PC-9 (cell line): ENCODE measurements at regions not wholly inside any gene's neighbourhood (a gene's known extent, or its start where the extent isn't known, plus 50 kb on each side); places are given as distances from the start of the nearest gene placed in this dataset.

Experiments used
- BruUV-seq: library from RNA; stranded (reverse); fragments of 400-500 nt; replicated peaks from 2 replicates; lab custom pipeline; 2021; lab: Mats Ljungman, UMichigan
- CTCF ChIA-PET: fragments of 300-600 bp; sonication (Branson Sonifier 250); formaldehyde crosslinking; loops from one replicate; lab custom pipeline; 2022; ENCODE audit warnings: antibody characterized with exemption; lab: Charles Lee
- POLR2A ChIA-PET: fragments of 300-600 bp; sonication (Branson Sonifier 250); formaldehyde crosslinking; loops from one replicate; lab custom pipeline; 2022; ENCODE audit warnings: antibody characterized with exemption; ENCODE audit not compliant: unreplicated experiment; lab: Charles Lee
- DNase-seq, 2 experiments: peaks; one replicate each; pipeline versions ENCODE4 v3.0.0 to v3.0.0-alpha.2; 2015 to 2022; ENCODE audit warnings: mixed read lengths in 1 of 2
- H2AFZ ChIP-seq: fragments of 200-600 bp; sonication (generic); 2 replicates; pipeline ENCODE4 v1.8.1; 2017; ENCODE audit warnings: antibody characterized with exemption
- H3F3A ChIP-seq: fragments of 200-600 bp; sonication (generic); 2 replicates; pipeline ENCODE4 v1.8.1; 2017; ENCODE audit warnings: antibody characterized with exemption, mild to moderate bottlenecking, low read depth; ENCODE audit not compliant: insufficient read depth
- H3K27ac ChIP-seq: fragments of 200-600 bp; sonication (generic); 2 replicates; pipeline ENCODE4 v1.6.1; 2016; ENCODE audit warnings: mixed run types
- H3K27me3 ChIP-seq: fragments of 200-600 bp; sonication (generic); 2 replicates; pipeline ENCODE4 v1.6.1; 2016; ENCODE audit warnings: low read depth, mixed run types; ENCODE audit not compliant: insufficient read depth
- H3K36me3 ChIP-seq: fragments of 200-600 bp; sonication (generic); 2 replicates; pipeline ENCODE4 v1.6.1; 2016; ENCODE audit warnings: low read depth, mixed run types
- H3K4me1 ChIP-seq: fragments of 200-600 bp; sonication (generic); replicated peaks from 2 replicates; pipeline ENCODE4 v1.6.1; 2016; ENCODE audit warnings: mixed run types; ENCODE audit not compliant: insufficient read depth
- H3K4me2 ChIP-seq: fragments of 200-600 bp; sonication (generic); 2 replicates; pipeline ENCODE4 v1.6.1; 2017; ENCODE audit warnings: mixed run types
- H3K4me3 ChIP-seq: fragments of 200-600 bp; sonication (generic); 2 replicates; pipeline ENCODE4 v1.6.1; 2016; ENCODE audit warnings: mixed run types
- H3K79me2 ChIP-seq: fragments of 200-600 bp; sonication (generic); 2 replicates; pipeline ENCODE4 v1.6.1; 2017; ENCODE audit warnings: low read depth, mixed run types
- H3K9me2 ChIP-seq: fragments of 200-600 bp; sonication (generic); 2 replicates; pipeline ENCODE4 v1.8.1; 2017; ENCODE audit warnings: mild to moderate bottlenecking; ENCODE audit not compliant: insufficient read depth
- H3K9me3 ChIP-seq: fragments of 200-600 bp; sonication (generic); 2 replicates; pipeline ENCODE4 v1.8.1; 2016; ENCODE audit warnings: low read depth; ENCODE audit not compliant: insufficient read depth
- H4K20me1 ChIP-seq: fragments of 200-600 bp; sonication (generic); 2 replicates; pipeline ENCODE4 v1.8.1; 2017; ENCODE audit not compliant: insufficient read depth
- EZH2 ChIP-seq: fragments of 200-600 bp; sonication (generic); IDR thresholded peaks from 2 replicates; pipeline ENCODE4 v1.8.0; 2017; ENCODE audit warnings: antibody characterized with exemption, low read depth
- intact Hi-C: fragments of 100-400 bp; cut with micrococcal nuclease; formaldehyde crosslinking; loops from one replicate; pipeline ENCODE4 v1.10.0; 2022; ENCODE audit not compliant: unreplicated experiment
- TF ChIP-seq, protein P1 (sequence below): fragments of 200-600 bp; sonication (generic); conservative IDR thresholded peaks from 2 replicates; pipeline ENCODE4 v1.6.1; 2017; ENCODE audit warnings: mixed run types, antibody characterized with exemption, mild to moderate bottlenecking, moderate library complexity

DNA sequence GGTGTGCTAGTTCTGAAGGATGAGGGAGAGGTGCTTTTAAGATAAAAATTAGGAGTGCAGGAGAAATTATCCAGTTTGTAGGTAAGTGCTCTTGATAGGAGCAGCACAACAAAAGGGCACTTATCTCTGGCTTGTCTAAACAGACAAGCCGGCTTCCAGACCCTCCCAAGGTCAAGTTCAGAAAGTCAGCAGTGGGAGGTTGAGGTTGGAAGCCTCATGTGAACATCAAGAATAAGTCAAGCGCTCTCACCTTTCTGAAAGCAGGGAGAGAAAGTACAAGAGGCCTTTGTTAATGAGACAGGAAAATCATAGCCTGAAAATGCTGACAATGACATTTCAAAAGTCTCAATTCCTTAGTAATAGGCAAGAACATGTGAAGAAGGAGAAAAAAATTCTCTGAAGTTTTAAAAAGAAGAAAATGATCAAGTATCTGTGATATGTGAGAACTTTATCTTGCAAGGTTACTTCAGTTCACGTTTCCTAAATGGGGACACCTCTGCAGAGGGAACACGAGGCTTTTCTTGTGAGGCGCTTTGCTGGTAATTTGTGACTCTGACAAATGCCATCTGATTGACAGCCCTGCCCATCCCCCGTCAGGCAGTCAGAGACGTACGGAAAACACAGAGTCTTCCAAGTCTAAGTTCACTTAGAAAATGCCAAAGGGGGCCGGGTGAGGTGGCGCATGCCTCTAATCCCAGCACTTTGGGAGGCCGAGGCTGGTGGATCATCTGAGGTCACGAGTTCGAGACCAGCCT, 62.2 kb downstream of the TIGD2 start:
- H3K79me2 ChIP-seq: no peaks in the 10 kb centered on the region
- TF ChIP-seq, protein P1, sequence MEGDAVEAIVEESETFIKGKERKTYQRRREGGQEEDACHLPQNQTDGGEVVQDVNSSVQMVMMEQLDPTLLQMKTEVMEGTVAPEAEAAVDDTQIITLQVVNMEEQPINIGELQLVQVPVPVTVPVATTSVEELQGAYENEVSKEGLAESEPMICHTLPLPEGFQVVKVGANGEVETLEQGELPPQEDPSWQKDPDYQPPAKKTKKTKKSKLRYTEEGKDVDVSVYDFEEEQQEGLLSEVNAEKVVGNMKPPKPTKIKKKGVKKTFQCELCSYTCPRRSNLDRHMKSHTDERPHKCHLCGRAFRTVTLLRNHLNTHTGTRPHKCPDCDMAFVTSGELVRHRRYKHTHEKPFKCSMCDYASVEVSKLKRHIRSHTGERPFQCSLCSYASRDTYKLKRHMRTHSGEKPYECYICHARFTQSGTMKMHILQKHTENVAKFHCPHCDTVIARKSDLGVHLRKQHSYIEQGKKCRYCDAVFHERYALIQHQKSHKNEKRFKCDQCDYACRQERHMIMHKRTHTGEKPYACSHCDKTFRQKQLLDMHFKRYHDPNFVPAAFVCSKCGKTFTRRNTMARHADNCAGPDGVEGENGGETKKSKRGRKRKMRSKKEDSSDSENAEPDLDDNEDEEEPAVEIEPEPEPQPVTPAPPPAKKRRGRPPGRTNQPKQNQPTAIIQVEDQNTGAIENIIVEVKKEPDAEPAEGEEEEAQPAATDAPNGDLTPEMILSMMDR: no peak
- TF ChIP-seq EZH2: no peak

DNA sequence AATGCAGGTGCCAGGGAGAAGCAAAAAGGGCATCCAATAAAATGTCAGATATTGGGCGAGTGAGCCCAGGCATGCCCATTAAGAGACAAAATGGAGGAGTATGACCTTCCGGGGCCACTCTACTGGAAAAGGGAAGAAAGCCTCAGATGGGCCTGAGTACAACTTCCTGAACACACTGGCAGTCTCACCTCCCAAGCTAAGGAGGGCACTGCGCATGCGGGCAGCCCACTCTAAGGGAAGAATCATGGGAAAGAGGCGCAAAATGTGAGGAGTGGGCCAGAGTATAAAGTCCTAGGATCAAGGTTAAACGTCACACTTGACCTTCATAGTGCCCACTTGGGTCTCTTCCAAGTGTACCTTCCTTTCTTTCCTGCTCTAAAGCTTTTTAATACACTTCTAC, 63.5 kb downstream of the TIGD2 start:
- POLR2A ChIA-PET: no interaction called here
- Histone ChIP-seq H2AFZ (no peak overlapping the region), H3K9me2 (no peaks in the 10 kb centered on the region), H3K4me1 (no peaks in the 10 kb centered on the region), H3K4me2 (no peak overlapping the region), H3K4me3 (no peak overlapping the region), H3K79me2 (no peaks in the 10 kb centered on the region), H3K9me3 (no peaks in the 10 kb centered on the region), H3K27ac (no peak overlapping the region), H3K27me3 (no peaks in the 10 kb centered on the region), H3K36me3 (no peaks in the 10 kb centered on the region), H4K20me1 (no peaks in the 10 kb centered on the region), H3F3A (no peaks in the 10 kb centered on the region)
- intact Hi-C loops: no loop called here
- TF ChIP-seq EZH2: no peak
- TF ChIP-seq, protein P1: no peak
- no TSS peak for BruUV-seq
- DNase-seq: no peak
- CTCF ChIA-PET: no interaction called here

More for the DNA sequence above, 62.2 kb downstream of the TIGD2 start:
- CTCF ChIA-PET: no interaction called here
- no peak overlapping the region for H3K4me3 ChIP-seq
- DNase-seq: no peak
- BruUV-seq: no TSS peak
- no peaks in the 10 kb centered on the region for H3K4me1 ChIP-seq
- no peaks in the 10 kb centered on the region for H3K9me2 ChIP-seq
- intact Hi-C loops: no loop called here
- POLR2A ChIA-PET: no interaction called here
- no peaks in the 10 kb centered on the region for H3F3A ChIP-seq
- no peak overlapping the region for H2AFZ ChIP-seq
- H3K27me3 ChIP-seq: no peaks in the 10 kb centered on the region
- H3K27ac ChIP-seq: no peak overlapping the region
- no peaks in the 10 kb centered on the region for H4K20me1 ChIP-seq
- H3K4me2 ChIP-seq: no peak overlapping the region
- no peaks in the 10 kb centered on the region for H3K9me3 ChIP-seq
- no peaks in the 10 kb centered on the region for H3K36me3 ChIP-seq

GRCh38 chr4:89175611-89176010, 64.3 kb downstream of the TIGD2 start:
- no TSS peak for BruUV-seq
- CTCF ChIA-PET: no interaction called here
- DNase-seq: no peak

More at GRCh38 chr4:89175611-89176010, 64.3 kb downstream of the TIGD2 start:
- POLR2A ChIA-PET: no interaction called here
- H3K27ac ChIP-seq: no peak overlapping the region
- no peaks in the 10 kb centered on the region for H3K9me3 ChIP-seq
- no peaks in the 10 kb centered on the region for H4K20me1 ChIP-seq
- H3K9me2 ChIP-seq: no peaks in the 10 kb centered on the region
- no peaks in the 10 kb centered on the region for H3K36me3 ChIP-seq
- no peak overlapping the region for H3K4me2 ChIP-seq
- no peaks in the 10 kb centered on the region for H3K27me3 ChIP-seq
- H3K4me1 ChIP-seq: no peaks in the 10 kb centered on the region
- H3K79me2 ChIP-seq: no peaks in the 10 kb centered on the region
- intact Hi-C loops: no loop called here
- no peaks in the 10 kb centered on the region for H3F3A ChIP-seq
- TF ChIP-seq, protein P1: no peak
- H3K4me3 ChIP-seq: no peak overlapping the region
- no peak overlapping the region for H2AFZ ChIP-seq
